ENCODE measurements at regions not wholly inside any gene's neighbourhood (a gene's known extent, or its start where the extent isn't known, plus 50 kb on each side); places are given as distances from the start of the nearest gene placed in this dataset.

- no peak for FAIRE-seq
- no peak overlapping the region for H3K4me3 ChIP-seq (ENCODE audit: low read depth in 1 of 3, low read length in 3 of 3)
- H3K9me3 ChIP-seq (ENCODE audit: control insufficient read depth in 2 of 2, insufficient read depth in 1 of 2, low read depth in 1 of 2, low read length in 1 of 2) = no peaks in the 10 kb centered on the region
- H3K36me3 ChIP-seq (ENCODE audit: control insufficient read depth in 3 of 3, insufficient read depth in 2 of 3, low read depth in 1 of 3, low read length in 3 of 3) = no peaks in the 10 kb centered on the region
- no peak overlapping the region for H3K27ac ChIP-seq (ENCODE audit: low read depth in 1 of 3, low read length in 2 of 3)
- no peaks in the 10 kb centered on the region for H3K4me1 ChIP-seq (ENCODE audit: control insufficient read depth in 3 of 3, insufficient read depth in 2 of 3, low read depth in 1 of 3, low read length in 2 of 3)
- no peaks in the 10 kb centered on the region for H3K27me3 ChIP-seq (ENCODE audit: control insufficient read depth in 3 of 3, insufficient read depth in 3 of 3, low read length in 3 of 3)
- no peak for DNase-seq
Measured at GRCh38 chr5:30104872-30105596, 1088.5 kb upstream of the CDH6 start.

- FAIRE-seq = no peak
- 87 to 90% (median 87%) methylated on average over 7 of the region's 7 CpGs for whole genome bisulfite sequencing, 3 donors
Measured at GRCh38 chr5:30103452-30104202, 1089.9 kb upstream of the CDH6 start.

GRCh38 chr5:30103052-30103451 is 1090.4 kb upstream of the CDH6 start:
- FAIRE-seq = no peak
- no peaks in the 10 kb centered on the region for H3K36me3 ChIP-seq (ENCODE audit: control insufficient read depth in 3 of 3, insufficient read depth in 2 of 3, low read depth in 1 of 3, low read length in 3 of 3)
- no peaks in the 10 kb centered on the region for H3K27me3 ChIP-seq (ENCODE audit: control insufficient read depth in 3 of 3, insufficient read depth in 3 of 3, low read length in 3 of 3)
- H3K4me1 ChIP-seq (ENCODE audit: control insufficient read depth in 3 of 3, insufficient read depth in 2 of 3, low read depth in 1 of 3, low read length in 2 of 3) = no peaks in the 10 kb centered on the region
- no peak for DNase-seq
- no peak overlapping the region for H3K4me3 ChIP-seq (ENCODE audit: low read depth in 1 of 3, low read length in 3 of 3)
- no peak overlapping the region for H3K27ac ChIP-seq (ENCODE audit: low read depth in 1 of 3, low read length in 2 of 3)
- 80 to 95% (median 93%) methylated on average over 1 of the region's 1 CpG for WGBS, 3 donors
- no peaks in the 10 kb centered on the region for H3K9me3 ChIP-seq (ENCODE audit: control insufficient read depth in 2 of 2, insufficient read depth in 1 of 2, low read depth in 1 of 2, low read length in 1 of 2)

More at GRCh38 chr5:30103452-30104202, 1089.9 kb upstream of the CDH6 start:
- Histone ChIP-seq H3K4me1 (ENCODE audit: control insufficient read depth in 3 of 3, insufficient read depth in 2 of 3, low read depth in 1 of 3, low read length in 2 of 3) (no peaks in the 10 kb centered on the region), H3K27ac (ENCODE audit: low read depth in 1 of 3, low read length in 2 of 3) (no peak overlapping the region), H3K4me3 (ENCODE audit: low read depth in 1 of 3, low read length in 3 of 3) (no peak overlapping the region), H3K36me3 (ENCODE audit: control insufficient read depth in 3 of 3, insufficient read depth in 2 of 3, low read depth in 1 of 3, low read length in 3 of 3) (no peaks in the 10 kb centered on the region), H3K27me3 (ENCODE audit: control insufficient read depth in 3 of 3, insufficient read depth in 3 of 3, low read length in 3 of 3) (no peaks in the 10 kb centered on the region), H3K9me3 (ENCODE audit: control insufficient read depth in 2 of 2, insufficient read depth in 1 of 2, low read depth in 1 of 2, low read length in 1 of 2) (no peaks in the 10 kb centered on the region)
- no peak for DNase-seq

GRCh38 chr5:30102185-30102584 is 1091.3 kb upstream of the CDH6 start:
- no peak for FAIRE-seq
- no peak overlapping the region for H3K27ac ChIP-seq (ENCODE audit: low read depth in 1 of 3, low read length in 2 of 3)
- no peaks in the 10 kb centered on the region for H3K4me1 ChIP-seq (ENCODE audit: control insufficient read depth in 3 of 3, insufficient read depth in 2 of 3, low read depth in 1 of 3, low read length in 2 of 3)
- no peak for DNase-seq
- no peaks in the 10 kb centered on the region for H3K36me3 ChIP-seq (ENCODE audit: control insufficient read depth in 3 of 3, insufficient read depth in 2 of 3, low read depth in 1 of 3, low read length in 3 of 3)
- H3K27me3 ChIP-seq (ENCODE audit: control insufficient read depth in 3 of 3, insufficient read depth in 3 of 3, low read length in 3 of 3) = no peaks in the 10 kb centered on the region
- no peaks in the 10 kb centered on the region for H3K9me3 ChIP-seq (ENCODE audit: control insufficient read depth in 2 of 2, insufficient read depth in 1 of 2, low read depth in 1 of 2, low read length in 1 of 2)
- no peak overlapping the region for H3K4me3 ChIP-seq (ENCODE audit: low read depth in 1 of 3, low read length in 3 of 3)
- WGBS, 3 donors = 79 to 84% (median 80%) methylated on average over 2 of the region's 2 CpGs

- 59 to 81% (median 67%) methylated on average over 2 of the region's 2 CpGs for WGBS, 3 donors
- H3K36me3 ChIP-seq (ENCODE audit: control insufficient read depth in 3 of 3, insufficient read depth in 2 of 3, low read depth in 1 of 3, low read length in 3 of 3) = no peaks in the 10 kb centered on the region
- no peak overlapping the region for H3K27ac ChIP-seq (ENCODE audit: low read depth in 1 of 3, low read length in 2 of 3)
Measured at GRCh38 chr5:30100929-30101328, 1092.6 kb upstream of the CDH6 start.

GRCh38 chr5:30100148-30100713 is 1093.3 kb upstream of the CDH6 start:
- FAIRE-seq (no peak), DNase-seq (no peak)
- Histone ChIP-seq H3K4me1 (ENCODE audit: control insufficient read depth in 3 of 3, insufficient read depth in 2 of 3, low read depth in 1 of 3, low read length in 2 of 3) (no peaks in the 10 kb centered on the region), H3K9me3 (ENCODE audit: control insufficient read depth in 2 of 2, insufficient read depth in 1 of 2, low read depth in 1 of 2, low read length in 1 of 2) (no peaks in the 10 kb centered on the region), H3K4me3 (ENCODE audit: low read depth in 1 of 3, low read length in 3 of 3) (no peak overlapping the region), H3K27ac (ENCODE audit: low read depth in 1 of 3, low read length in 2 of 3) (no peak overlapping the region), H3K36me3 (ENCODE audit: control insufficient read depth in 3 of 3, insufficient read depth in 2 of 3, low read depth in 1 of 3, low read length in 3 of 3) (no peaks in the 10 kb centered on the region), H3K27me3 (ENCODE audit: control insufficient read depth in 3 of 3, insufficient read depth in 3 of 3, low read length in 3 of 3) (no peaks in the 10 kb centered on the region)
- 24 to 48% (median 47%) methylated on average over 4 to 5 of the region's 5 CpGs for WGBS, 3 donors

More at GRCh38 chr5:30100929-30101328, 1092.6 kb upstream of the CDH6 start:
- no peaks in the 10 kb centered on the region for H3K4me1 ChIP-seq (ENCODE audit: control insufficient read depth in 3 of 3, insufficient read depth in 2 of 3, low read depth in 1 of 3, low read length in 2 of 3)
- no peak overlapping the region for H3K4me3 ChIP-seq (ENCODE audit: low read depth in 1 of 3, low read length in 3 of 3)
- H3K27me3 ChIP-seq (ENCODE audit: control insufficient read depth in 3 of 3, insufficient read depth in 3 of 3, low read length in 3 of 3) = no peaks in the 10 kb centered on the region
- H3K9me3 ChIP-seq (ENCODE audit: control insufficient read depth in 2 of 2, insufficient read depth in 1 of 2, low read depth in 1 of 2, low read length in 1 of 2) = no peaks in the 10 kb centered on the region
- FAIRE-seq (no peak), DNase-seq (no peak)

- DNase-seq = no peak
- no peaks in the 10 kb centered on the region for H3K27me3 ChIP-seq (ENCODE audit: control insufficient read depth in 3 of 3, insufficient read depth in 3 of 3, low read length in 3 of 3)
- no peak overlapping the region for H3K27ac ChIP-seq (ENCODE audit: low read depth in 1 of 3, low read length in 2 of 3)
- no peaks in the 10 kb centered on the region for H3K36me3 ChIP-seq (ENCODE audit: control insufficient read depth in 3 of 3, insufficient read depth in 2 of 3, low read depth in 1 of 3, low read length in 3 of 3)
- WGBS, 3 donors = 59 to 69% (median 64%) methylated on average over 5 of the region's 5 CpGs
- no peak for FAIRE-seq
- no peaks in the 10 kb centered on the region for H3K4me1 ChIP-seq (ENCODE audit: control insufficient read depth in 3 of 3, insufficient read depth in 2 of 3, low read depth in 1 of 3, low read length in 2 of 3)
- no peaks in the 10 kb centered on the region for H3K9me3 ChIP-seq (ENCODE audit: control insufficient read depth in 2 of 2, insufficient read depth in 1 of 2, low read depth in 1 of 2, low read length in 1 of 2)
- no peak overlapping the region for H3K4me3 ChIP-seq (ENCODE audit: low read depth in 1 of 3, low read length in 3 of 3)
Measured at GRCh38 chr5:30099634-30100033, 1093.9 kb upstream of the CDH6 start.

GRCh38 chr5:30098940-30099339 is 1094.5 kb upstream of the CDH6 start:
- H3K4me3 ChIP-seq (ENCODE audit: low read depth in 1 of 3, low read length in 3 of 3) = no peak overlapping the region
- H3K4me1 ChIP-seq (ENCODE audit: control insufficient read depth in 3 of 3, insufficient read depth in 2 of 3, low read depth in 1 of 3, low read length in 2 of 3) = no peaks in the 10 kb centered on the region
- H3K27me3 ChIP-seq (ENCODE audit: control insufficient read depth in 3 of 3, insufficient read depth in 3 of 3, low read length in 3 of 3) = no peaks in the 10 kb centered on the region
- DNase-seq = no peak
- no peak overlapping the region for H3K27ac ChIP-seq (ENCODE audit: low read depth in 1 of 3, low read length in 2 of 3)
- WGBS, 3 donors = 58 to 79% (median 69%) methylated on average over 3 of the region's 3 CpGs
- no peak for FAIRE-seq
- H3K36me3 ChIP-seq (ENCODE audit: control insufficient read depth in 3 of 3, insufficient read depth in 2 of 3, low read depth in 1 of 3, low read length in 3 of 3) = no peaks in the 10 kb centered on the region
- no peaks in the 10 kb centered on the region for H3K9me3 ChIP-seq (ENCODE audit: control insufficient read depth in 2 of 2, insufficient read depth in 1 of 2, low read depth in 1 of 2, low read length in 1 of 2)

All from small intestine (tissue), 7 donors.